ENCODE measurements at regions not wholly inside any gene's neighbourhood (a gene's known extent, or its start where the extent isn't known, plus 50 kb on each side); places are given as distances from the start of the nearest gene placed in this dataset.

DNA sequence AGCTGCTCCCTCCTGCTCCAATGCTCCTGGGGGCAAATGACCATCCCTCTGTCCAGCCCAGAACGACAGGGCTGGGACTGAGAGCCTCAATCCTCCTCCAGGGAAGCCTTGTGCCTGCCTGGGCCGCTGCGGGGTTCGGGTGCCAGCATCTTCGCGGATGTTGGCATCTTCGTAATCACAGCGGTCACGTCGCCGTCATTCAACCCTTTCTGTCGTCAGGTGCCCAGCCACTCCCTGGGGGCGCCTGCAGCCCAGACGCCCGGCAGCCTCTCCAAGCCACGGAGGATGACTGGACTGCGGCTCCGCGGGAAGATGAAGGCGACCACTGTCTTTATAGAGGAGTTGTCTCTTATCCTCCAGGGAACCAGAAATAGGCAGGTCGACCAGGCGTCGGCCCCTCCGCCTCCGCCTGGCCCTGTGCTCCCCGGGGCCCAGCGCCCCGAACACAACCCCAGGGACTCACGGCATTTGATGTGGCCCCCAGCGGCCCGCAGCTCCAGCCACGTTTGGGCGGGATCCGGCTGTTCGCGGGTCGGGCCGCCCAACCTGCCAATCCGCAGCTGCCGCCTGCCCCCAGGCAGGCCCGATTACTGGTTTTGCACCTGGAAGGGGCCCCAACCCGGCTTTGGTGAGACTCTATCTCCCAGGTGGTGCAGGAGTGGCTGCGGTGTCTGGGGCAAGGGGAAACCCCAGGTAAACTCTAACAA, 113.9 kb downstream of the THNSL2 start:
- no peak for DNase-seq (ENCODE audit: low spot score)

DNA sequence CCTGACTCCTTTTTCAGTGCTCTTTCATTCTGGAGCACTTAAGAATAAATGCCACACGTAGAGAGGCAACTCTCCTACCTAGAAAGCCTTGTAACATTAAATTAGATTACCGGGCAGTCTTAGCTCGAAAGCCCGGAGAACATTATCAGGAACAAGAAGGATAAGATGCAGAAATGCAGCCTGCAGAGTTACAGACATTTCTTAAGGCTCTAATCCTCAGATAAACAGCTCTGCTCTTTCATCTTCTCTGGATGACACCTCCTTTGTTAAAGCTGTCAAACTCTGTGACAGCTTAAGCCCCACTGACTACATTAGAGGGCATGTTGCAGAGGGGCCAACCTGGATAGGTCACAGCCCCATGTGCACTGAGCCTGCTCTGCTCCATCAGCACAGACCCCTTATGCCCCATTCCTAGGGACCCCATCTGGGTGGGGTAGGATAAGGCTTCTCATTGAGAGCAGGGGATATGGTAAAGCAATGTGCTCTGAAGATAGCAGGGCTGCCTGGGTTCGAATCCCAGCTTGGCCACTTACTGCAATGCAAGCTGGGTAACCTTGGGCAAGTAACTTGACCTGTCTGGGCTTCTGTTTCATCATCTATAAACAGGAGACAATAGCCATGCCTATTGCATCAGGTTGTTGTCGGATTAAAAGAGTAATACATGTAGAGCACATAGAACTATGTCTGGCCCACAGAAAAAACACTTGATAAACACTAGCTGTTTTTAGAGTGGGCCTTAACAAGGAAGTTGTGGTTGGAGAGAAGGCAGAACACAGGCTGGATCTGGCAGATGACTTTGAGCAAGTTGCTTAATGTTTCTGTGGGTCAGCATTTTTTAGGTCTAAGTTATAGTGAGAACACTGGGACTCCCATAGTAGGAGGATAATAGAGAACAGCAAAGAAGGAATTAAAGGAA, 111.4 kb downstream of the THNSL2 start:
- no peak for DNase-seq (ENCODE audit: low spot score)

DNA sequence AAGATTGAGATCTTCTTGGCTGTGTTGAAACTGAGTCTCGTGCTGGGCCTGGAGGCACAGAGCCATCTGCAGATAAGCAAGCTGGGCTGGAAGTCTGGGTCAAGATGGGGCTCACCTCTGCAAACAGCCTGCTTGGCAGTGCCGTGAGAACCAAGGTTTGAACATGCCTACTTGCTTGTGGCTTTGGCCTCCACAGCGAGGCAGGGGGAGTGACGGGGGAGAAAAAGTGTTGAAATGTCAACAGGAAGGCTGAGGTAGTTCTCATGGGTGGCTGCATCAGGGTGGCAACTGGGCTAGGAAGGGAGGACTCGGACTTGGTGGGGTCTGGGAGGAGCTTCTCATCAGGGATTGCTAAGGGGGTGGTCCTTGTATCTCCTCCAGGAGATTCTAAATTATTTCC, 99.7 kb downstream of the THNSL2 start:
- no peak for DNase-seq (ENCODE audit: low spot score)

DNA sequence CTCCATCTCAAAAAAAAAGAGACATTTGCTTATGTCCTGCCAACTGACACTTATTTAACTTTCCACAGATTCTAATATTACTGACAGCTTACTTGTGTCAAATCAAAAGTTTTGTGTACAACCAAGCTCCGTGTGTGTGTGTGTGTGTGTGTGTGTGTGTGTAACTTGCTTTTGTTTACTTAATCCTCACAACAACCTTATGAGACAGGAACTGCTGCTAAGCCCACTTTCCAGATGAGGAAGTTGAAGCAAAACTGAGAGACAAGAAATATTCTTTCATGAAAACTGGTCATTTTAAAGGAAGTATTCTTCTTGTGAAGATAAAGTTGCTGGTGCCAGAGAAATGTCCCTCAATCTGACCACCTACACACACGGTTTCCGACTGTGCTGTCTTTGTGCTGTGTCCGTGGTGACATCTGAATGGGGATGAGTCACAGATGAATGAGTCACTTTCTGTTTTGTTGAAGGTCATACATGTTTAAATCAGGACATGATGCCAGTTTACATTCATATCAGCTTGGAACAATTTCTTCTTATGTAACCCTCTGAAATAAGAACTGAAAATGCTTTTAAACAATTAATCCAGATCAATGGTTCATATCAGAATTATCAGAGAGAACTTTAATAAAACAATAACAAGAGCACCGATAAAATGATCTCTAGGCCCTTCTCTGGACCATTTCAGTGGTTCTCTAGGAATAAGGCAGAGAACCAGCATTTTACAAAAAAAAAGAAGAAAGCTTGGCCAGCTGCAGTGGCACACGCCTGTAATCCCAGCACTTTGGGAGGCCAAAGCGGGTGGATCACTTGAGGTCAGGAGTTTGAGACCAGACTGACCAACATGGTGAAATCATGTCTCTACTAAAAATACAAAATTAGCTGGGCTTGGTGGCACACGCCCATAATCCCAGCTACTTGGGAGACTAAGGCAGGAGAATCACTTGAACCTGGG, 95.5 kb downstream of the THNSL2 start:
- DNase-seq (ENCODE audit: low spot score), result no peak

DNA sequence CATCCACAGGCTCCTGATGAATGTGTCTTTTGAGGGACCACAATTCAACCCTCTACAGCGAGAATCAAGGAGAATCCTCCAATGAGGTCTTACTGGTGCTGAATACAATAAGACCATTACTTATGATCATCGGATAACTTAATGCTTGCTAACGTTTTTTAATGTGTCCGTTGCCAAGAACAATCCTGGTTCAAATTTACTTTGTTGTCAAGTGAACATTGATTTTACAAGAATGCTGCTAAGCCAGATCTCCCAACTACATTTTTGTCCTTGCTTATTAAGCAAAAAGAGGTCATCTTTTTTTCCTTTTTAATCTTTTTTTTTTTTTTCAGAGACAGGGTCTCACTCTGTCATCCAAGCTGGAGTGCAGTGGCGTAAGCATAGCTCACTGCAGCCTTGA, 93.7 kb downstream of the THNSL2 start:
- no peak for DNase-seq (ENCODE audit: low spot score)

DNA sequence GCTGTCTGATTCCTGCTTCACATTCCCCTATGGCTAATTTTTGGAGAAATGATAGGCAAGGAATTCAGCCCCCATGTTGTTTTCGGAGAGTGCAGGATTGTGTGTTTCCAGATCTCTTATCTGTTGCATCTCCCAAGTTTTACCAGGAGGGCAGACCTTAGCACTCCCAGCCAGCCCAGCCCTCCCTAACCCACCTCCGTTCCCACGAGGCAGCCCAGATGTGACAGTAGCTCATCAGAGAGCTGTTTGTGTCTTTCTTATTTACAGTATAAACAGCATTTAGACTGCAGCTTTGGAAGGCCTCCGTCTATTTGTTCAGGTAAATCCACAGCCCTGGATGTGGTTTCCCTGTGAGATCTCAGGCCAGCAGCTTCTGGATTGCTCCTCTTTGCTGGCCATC, 91.6 kb downstream of the THNSL2 start:
- DNase-seq (ENCODE audit: low spot score), result no peak

DNA sequence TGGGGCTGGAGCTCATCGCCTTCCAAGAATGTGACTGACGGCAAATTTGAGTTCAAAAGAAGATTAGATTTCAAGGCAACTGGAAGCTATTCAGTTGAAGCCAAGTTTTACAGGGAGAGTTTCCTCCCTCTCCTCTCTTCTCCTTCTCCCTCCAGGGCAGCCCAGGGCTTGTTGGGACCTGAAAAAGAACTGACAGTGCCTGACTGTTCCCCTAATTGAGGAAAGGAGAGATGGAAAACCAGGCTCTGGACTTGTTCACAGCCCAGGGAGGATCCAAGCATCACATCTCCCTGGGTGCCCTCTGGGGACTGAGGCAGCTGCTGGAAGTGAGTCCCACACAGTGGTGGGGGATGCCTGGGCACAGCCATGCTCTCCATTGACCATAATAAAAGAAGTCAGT, 88.1 kb downstream of the THNSL2 start:
- no peak for DNase-seq (ENCODE audit: low spot score)

DNA sequence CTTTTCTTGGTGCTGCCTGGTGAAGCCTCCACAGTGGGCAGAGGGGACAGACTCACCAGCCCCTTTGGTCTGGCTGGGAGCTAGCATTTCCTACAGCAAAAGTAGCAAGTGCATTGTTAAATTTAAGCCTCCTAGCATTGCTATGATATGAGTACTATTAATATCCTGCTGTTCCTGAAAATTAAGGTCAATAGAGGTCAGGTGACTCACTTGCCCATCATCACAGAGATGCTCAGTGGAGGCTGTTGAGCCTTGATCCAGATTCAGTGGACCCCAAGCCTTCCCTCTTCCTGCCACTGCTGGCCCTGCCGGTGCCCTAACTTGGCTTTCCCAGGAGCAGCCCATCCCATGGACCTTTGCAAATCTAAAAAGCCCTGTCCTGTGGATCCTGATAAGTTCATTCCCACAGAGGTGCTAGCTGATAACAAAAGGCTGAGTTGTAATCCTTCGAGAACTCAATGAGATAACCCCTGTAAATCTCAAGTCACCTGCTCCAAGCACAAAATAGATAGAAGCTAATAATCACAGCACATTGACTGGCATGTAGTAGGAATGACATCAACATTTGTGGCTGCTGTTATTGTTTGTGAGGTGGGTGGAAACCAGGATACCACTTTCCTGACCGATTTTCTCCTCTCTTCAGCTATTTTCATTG, 84.4 kb downstream of the THNSL2 start:
- no peak for DNase-seq (ENCODE audit: low spot score)

DNA sequence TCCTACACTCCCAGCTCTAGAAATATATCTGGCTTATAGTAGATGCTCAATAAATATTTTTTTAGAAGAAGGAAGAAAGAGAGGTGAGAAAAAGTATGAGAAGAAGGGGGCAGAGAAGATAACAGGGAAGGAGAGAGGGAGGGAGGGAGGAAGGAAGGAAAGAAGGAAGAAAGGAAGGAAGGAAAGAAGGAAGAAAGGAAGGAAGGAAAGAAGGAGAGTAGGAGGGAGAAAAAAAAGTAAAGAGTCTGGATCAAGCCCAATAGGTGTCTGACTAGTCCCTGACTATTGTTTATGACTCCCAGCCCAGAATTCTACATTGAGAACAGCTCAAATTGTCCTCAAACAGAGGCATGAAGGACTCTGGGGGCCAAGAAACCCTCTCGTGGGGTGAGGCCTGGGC, 83.9 kb downstream of the THNSL2 start:
- DNase-seq (ENCODE audit: low spot score), result no peak

DNA sequence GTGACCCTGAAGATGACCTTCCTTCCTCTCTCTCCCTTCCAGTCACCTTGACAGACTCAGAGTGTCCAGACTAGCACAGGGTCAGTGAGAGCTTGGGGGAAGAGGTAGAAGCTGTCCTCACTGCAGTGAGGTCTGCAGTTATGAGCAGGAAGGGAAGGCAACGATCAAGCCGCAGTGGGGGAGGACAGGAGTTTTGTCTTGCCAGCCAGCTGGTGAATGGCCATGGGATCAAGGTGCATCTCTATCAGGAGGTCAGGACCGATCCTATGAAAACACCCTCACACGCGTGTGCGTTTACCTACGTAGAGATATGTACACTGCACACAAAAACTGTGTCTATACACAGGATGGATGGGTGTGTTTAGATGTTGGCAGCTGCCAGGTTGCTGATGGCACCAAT, 83.2 kb downstream of the THNSL2 start:
- no peak for DNase-seq (ENCODE audit: low spot score)

DNA sequence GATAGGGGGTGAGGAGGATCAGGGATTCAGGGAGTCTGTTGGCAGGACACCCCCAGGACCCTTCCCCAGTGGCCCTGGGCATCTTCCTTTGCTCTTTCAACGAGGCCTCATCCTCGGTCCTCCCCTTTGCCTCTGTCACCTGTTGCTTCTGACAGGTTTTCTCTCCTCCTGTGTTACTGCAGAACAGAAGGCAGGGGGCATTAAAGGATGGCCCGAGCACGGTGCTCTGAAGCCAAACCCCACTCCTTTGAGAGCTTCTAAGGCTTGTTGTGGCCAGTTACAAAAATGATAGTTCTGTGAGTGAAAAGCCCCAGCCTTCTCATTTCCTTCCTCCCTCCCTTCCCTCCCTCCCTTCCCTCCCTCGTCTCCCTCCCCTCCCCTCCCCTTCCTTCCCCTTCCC, 82.5 kb downstream of the THNSL2 start:
- no peak for DNase-seq (ENCODE audit: low spot score)

DNA sequence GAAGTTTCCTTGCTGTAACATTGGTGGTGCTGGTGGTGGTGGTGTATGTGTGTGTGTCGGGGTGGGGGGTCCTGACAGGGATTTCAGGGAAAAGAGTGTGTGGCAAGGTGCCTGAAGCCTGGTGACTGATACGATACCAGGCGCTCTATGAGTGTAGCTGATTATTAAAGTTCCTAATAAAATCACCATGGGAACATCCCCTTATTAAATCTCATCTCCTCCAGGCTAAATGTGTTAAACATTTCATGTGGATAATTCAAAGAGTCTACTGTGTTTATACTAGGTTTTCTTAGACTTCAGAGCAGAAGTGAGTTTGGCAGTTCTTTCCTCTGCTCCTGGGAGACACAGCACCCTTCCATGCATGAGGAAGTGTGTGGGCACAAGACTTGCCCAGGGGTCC, 82.0 kb downstream of the THNSL2 start:
- no peak for DNase-seq (ENCODE audit: low spot score)

DNA sequence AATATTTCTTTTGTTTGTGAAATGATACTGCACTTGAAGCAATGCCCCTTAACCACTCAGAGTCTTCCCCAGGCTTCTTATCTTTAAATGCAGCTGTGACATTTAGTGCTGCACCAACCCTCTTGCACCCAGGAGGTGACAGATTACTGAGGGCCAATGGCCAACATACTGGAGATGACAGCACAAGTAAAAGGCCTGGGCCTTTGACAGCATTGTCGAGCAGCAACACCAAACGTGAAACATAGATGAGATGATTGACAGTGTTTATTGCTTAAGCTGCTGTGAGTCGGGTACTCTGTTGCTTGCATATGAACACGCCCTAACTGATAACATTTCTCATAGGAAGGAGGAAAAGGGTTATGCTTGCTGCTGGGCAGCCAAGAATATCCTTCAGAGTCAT, 80.3 kb downstream of the THNSL2 start:
- DNase-seq (ENCODE audit: low spot score), result no peak

DNA sequence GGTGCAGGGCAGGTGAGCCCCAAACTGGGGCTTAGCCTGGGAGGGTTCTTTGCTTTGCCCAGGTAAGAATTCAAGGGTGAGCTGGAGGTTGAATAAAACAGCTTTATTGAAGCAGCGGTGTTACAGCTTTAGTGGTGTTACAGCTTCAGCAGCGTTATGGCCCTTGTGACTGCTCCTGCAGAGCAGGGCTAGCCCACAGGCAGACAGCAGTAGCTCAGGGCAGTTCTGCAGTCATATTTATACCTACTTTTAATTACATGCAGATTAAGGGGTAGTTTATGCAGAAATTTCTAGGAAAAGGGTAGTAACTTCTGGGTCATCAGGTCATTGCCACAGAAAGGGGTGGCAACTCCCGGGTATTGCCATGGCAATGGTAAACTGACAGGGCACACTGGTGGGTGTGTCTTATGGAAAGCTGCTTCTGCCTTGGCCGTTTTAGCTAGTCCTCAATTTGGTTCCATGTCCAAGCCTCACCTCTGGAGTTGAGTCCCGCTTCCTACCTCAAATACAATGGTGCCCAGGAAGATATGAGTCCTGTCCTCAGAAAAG, 78.2 kb downstream of the THNSL2 start:
- DNase-seq (ENCODE audit: low spot score), result no peak

DNA sequence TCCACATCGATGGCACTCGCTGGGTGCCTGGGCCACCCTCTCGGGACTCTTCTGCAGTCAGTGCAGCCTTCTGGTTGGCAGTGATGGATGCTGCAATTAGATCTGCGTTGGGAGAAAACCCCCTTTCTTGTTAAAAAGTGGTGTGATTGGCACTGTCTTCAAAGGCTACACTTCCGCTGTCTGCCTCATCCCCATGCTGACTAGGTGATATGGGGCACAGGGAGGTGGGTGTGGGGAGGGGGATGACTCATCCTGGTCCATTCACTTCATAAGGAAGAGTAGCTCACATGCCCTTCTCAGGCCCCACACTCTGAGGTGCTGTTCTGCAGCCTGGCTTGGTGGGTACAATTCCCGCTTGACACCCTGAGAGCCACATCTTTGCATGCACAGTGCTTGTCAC, 77.4 kb downstream of the THNSL2 start:
- DNase-seq (ENCODE audit: low spot score), result no peak

DNA sequence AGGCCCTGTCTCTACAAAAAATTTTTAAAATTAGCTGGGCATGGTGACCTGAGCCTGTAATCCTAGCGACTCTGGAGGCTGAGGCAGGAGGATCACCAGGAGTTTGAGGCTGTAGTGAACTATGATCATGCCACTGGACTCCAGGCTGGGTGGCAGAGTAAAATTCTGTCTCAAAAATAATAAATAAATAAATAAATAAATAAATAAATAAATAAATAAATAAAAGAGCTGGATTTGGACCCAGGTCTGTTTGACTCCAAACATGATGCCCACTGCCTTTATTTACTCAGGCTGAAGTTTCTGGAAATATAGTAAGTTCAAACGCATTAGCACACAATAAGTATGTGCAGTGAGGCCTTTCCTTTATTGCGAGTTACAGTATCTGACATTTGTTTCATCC, 75.0 kb downstream of the THNSL2 start:
- DNase-seq (ENCODE audit: low spot score), result no peak

DNA sequence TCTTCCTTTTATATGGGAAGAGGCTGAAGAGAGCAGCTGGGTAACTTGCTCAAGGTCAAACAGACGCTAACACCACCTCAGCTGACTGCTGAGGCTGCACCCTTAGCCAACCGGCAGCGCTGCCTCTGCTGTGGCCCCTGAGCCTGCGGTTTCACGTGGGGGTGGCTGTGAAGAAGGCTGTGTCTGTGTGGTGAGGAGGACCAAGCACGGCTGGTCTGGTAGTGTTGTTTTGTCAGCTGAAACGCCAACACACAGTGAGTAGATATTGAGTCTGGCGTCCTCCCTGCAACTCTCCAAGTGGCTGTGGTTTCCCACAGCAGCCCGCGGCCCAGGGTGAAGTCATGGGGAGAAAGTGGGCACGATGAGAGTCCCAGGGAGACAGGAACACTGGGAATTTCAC, 69.6 kb downstream of the THNSL2 start:
- DNase-seq (ENCODE audit: low spot score), result no peak

DNA sequence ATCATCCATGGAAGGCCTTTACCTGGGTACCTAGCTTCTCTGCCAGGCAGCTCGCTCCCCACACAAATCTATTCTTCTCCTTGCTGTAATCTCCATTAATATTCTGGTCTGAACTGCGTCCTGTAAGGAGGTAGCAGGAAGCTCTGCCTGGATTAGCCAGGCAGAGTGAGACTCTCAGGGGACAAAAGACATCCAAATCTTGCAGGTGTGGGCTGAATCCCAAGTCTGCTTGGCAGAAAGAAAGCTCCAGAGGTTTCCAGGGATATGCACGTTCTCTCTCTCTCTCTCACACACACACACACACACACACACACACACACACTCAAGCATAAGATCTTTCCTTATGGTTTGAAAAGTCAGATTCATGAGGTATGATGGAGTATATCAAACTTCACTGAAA, 66.5 kb downstream of the THNSL2 start:
- DNase-seq (ENCODE audit: low spot score), result no peak

Data from HuH-7 (cell line).